RWPE2 (cell line): ENCODE measurements at regions not wholly inside any gene's neighbourhood (a gene's known extent, or its start where the extent isn't known, plus 50 kb on each side); places are given as distances from the start of the nearest gene placed in this dataset.

Experiments
- ATAC-seq: fragments of 200-7000 bp; cut with Tn5 transposase; 3 replicates; pipeline ENCODE4 v1.9.1; 2021; ENCODE audit warnings: low read depth
- DNase-seq: peaks from one replicate; pipeline ENCODE4 v3.0.0-alpha.2; 2020; ENCODE audit warnings: low spot score
- H3K27ac ChIP-seq: fragments of 450-650 bp; 2 replicates; pipeline ENCODE4 v1.5.1; 2017; ENCODE audit warnings: mild to moderate bottlenecking; ENCODE audit not compliant: poor library complexity, severe bottlenecking
- H3K27me3 ChIP-seq: fragments of 250-450 bp; sonication (Bioruptor Pico); 2 replicates; pipeline ENCODE4 v1.5.1; 2021; ENCODE audit warnings: mild to moderate bottlenecking, moderate library complexity; ENCODE audit not compliant: insufficient read depth, poor library complexity, severe bottlenecking
- H3K36me3 ChIP-seq: fragments of 250-450 bp; sonication (Bioruptor Pico); 2 replicates; pipeline ENCODE4 v1.5.1; 2020; ENCODE audit warnings: low read depth, mild to moderate bottlenecking, moderate library complexity
- H3K4me1 ChIP-seq: fragments of 250-450 bp; sonication (Bioruptor Pico); 2 replicates; pipeline ENCODE4 v1.5.1; 2021; ENCODE audit warnings: mild to moderate bottlenecking, moderate library complexity; ENCODE audit not compliant: insufficient read depth, poor library complexity, severe bottlenecking
- H3K4me3 ChIP-seq: fragments of 250-450 bp; sonication (Bioruptor Pico); 2 replicates; pipeline ENCODE4 v1.5.1; 2021; ENCODE audit warnings: mild to moderate bottlenecking, moderate library complexity; ENCODE audit not compliant: severe bottlenecking
- H3K9me3 ChIP-seq: fragments of 250-450 bp; sonication (Bioruptor Pico); 2 replicates; pipeline ENCODE4 v1.5.1; 2021; ENCODE audit warnings: mild to moderate bottlenecking, moderate library complexity; ENCODE audit not compliant: severe bottlenecking
- CTCF ChIP-seq: fragments of 450-650 bp; IDR thresholded peaks from one replicate; pipeline ENCODE4 v1.5.1; 2017; ENCODE audit warnings: mild to moderate bottlenecking, moderate library complexity; ENCODE audit not compliant: poor library complexity, severe bottlenecking

- H3K36me3 ChIP-seq = no peaks in the 10 kb centered on the region
- peak; percentile 56 for TF ChIP-seq CTCF
- no peak overlapping the region for H3K27ac ChIP-seq
- H3K27me3 ChIP-seq = no peaks in the 10 kb centered on the region
- no peaks in the 10 kb centered on the region for H3K4me1 ChIP-seq
- DNase-seq = no peak
- H3K4me3 ChIP-seq = no peak overlapping the region
- peaks cover 4% of the 10 kb centered on the region for H3K9me3 ChIP-seq
- ATAC-seq = peak; percentile 71
These were observed 210.9 kb downstream of the LTN1 start for GRCh38 chr21:28781602-28782276.

- DNase-seq (no peak), ATAC-seq (no peak)
- Histone ChIP-seq H3K27ac (no peak overlapping the region), H3K9me3 (peaks cover 4% of the 10 kb centered on the region), H3K36me3 (no peaks in the 10 kb centered on the region), H3K27me3 (no peaks in the 10 kb centered on the region), H3K4me3 (no peak overlapping the region), H3K4me1 (no peaks in the 10 kb centered on the region)
- no peak for TF ChIP-seq CTCF
These were observed 212.8 kb downstream of the LTN1 start for GRCh38 chr21:28779914-28780313.

GRCh38 chr21:28776251-28776650 is 216.4 kb downstream of the LTN1 start:
- DNase-seq (no peak), ATAC-seq (no peak)
- TF ChIP-seq CTCF = no peak
- H3K27me3 ChIP-seq = peaks cover 2% of the 10 kb centered on the region
- no peaks in the 10 kb centered on the region for H3K36me3 ChIP-seq
- no peaks in the 10 kb centered on the region for H3K9me3 ChIP-seq
- no peak overlapping the region for H3K4me3 ChIP-seq
- H3K4me1 ChIP-seq = peaks cover 3% of the 10 kb centered on the region
- H3K27ac ChIP-seq = no peak overlapping the region

GRCh38 chr21:28775071-28775470 is 217.6 kb downstream of the LTN1 start:
- no peak for ATAC-seq
- Histone ChIP-seq H3K36me3 (no peaks in the 10 kb centered on the region), H3K27ac (no peak overlapping the region), H3K9me3 (no peaks in the 10 kb centered on the region), H3K27me3 (peaks cover 2% of the 10 kb centered on the region), H3K4me3 (no peak overlapping the region), H3K4me1 (peaks cover 3% of the 10 kb centered on the region)
- no peak for DNase-seq
- TF ChIP-seq CTCF = no peak

- Histone ChIP-seq H3K4me1 (peaks cover 3% of the 10 kb centered on the region), H3K36me3 (no peaks in the 10 kb centered on the region), H3K9me3 (no peaks in the 10 kb centered on the region), H3K4me3 (no peak overlapping the region), H3K27ac (no peak overlapping the region), H3K27me3 (peaks cover 2% of the 10 kb centered on the region)
- no peak for DNase-seq
- ATAC-seq = no peak
- no peak for TF ChIP-seq CTCF
These were observed 219.6 kb downstream of the LTN1 start for GRCh38 chr21:28773036-28773435.
